Osteocyte (in vitro differentiated cells): ENCODE measurements at regions not wholly inside any gene's neighbourhood (a gene's known extent, or its start where the extent isn't known, plus 50 kb on each side); places are given as distances from the start of the nearest gene placed in this dataset.

Experiments used
- DNase-seq: peaks from one replicate; pipeline ENCODE4 v3.0.0; 2021; ENCODE audit warnings: mixed read lengths; ENCODE audit not compliant: unreplicated experiment; ENCODE audit errors: extremely low spot score
- H3K27ac Mint-ChIP-seq: one replicate; pipeline ENCODE4 v1.8.0; 2021; ENCODE audit warnings: mild to moderate bottlenecking, mixed read lengths; ENCODE audit not compliant: unreplicated experiment
- H3K27me3 Mint-ChIP-seq: one replicate; pipeline ENCODE4 v1.8.0; 2021; ENCODE audit warnings: mixed read lengths; ENCODE audit not compliant: unreplicated experiment
- H3K36me3 Mint-ChIP-seq: one replicate; pipeline ENCODE4 v1.8.0; 2021; ENCODE audit warnings: mixed read lengths; ENCODE audit not compliant: unreplicated experiment
- H3K4me1 Mint-ChIP-seq: one replicate; pipeline ENCODE4 v1.8.0; 2021; ENCODE audit warnings: mixed read lengths; ENCODE audit not compliant: unreplicated experiment
- H3K4me3 Mint-ChIP-seq: one replicate; pipeline ENCODE4 v1.8.0; 2021; ENCODE audit warnings: mild to moderate bottlenecking, moderate library complexity, mixed read lengths; ENCODE audit not compliant: unreplicated experiment
- H3K9me3 Mint-ChIP-seq: one replicate; pipeline ENCODE4 v1.8.0; 2021; ENCODE audit warnings: mixed read lengths; ENCODE audit not compliant: unreplicated experiment
- CTCF ChIP-seq: fragments of 200-600 bp; sonication (generic); IDR thresholded peaks from 2 replicates; pipeline ENCODE4 v1.5.0; 2021; ENCODE audit warnings: antibody characterized with exemption, mild to moderate bottlenecking, moderate library complexity

DNA sequence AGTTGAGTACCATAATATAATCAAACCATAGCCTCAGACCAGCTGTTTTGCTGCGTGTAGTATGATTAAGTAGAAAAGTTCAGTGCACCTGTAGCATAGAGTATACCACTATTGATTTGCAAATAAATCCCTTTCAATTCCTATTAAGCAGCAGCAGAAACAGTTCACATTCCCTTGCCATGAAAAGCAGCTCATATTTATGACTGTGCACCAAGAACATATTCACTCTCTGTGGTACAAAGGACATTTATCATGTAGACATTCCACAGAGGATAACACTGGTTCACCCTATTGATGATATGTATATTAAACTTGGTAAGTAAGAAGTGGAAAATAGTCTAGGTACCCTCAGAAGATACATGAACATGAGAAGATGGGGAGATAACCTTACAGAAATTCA is 1689.1 kb upstream of the CDH6 start:
- DNase-seq, result no peak
- Mint-ChIP-seq H3K27ac (no peak overlapping the region), H3K27me3 (no peaks in the 10 kb centered on the region), H3K36me3 (no peaks in the 10 kb centered on the region), H3K9me3 (peaks cover 4% of the 10 kb centered on the region), H3K4me3 (no peak overlapping the region), H3K4me1 (no peaks in the 10 kb centered on the region)
- TF ChIP-seq CTCF, result no peak

DNA sequence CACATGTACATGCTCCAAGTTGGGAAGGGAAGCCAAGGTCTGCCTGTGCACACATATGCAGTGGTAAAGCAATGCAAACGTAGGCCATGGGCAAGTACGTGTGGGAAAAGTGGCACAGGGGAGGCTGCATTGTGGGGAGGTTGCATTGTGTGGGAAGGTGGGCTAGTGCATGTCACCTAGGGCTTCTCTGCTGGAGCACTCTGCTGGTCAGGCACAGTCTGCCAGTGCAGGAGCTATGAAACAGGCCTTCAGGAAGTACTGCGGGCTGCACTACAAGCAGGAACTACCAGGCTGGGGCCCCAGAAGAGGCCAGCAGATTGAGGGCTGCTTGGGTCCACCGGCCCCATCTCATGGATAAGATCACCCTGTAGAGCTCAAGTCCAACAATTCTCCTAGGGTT is 1694.6 kb upstream of the CDH6 start:
- H3K27me3 Mint-ChIP-seq, result no peaks in the 10 kb centered on the region
- no peaks in the 10 kb centered on the region for H3K36me3 Mint-ChIP-seq
- H3K9me3 Mint-ChIP-seq, result peaks cover 45% of the 10 kb centered on the region
- H3K4me3 Mint-ChIP-seq, result no peak overlapping the region
- TF ChIP-seq CTCF, result no peak
- no peaks in the 10 kb centered on the region for H3K4me1 Mint-ChIP-seq
- H3K27ac Mint-ChIP-seq, result no peak overlapping the region
- DNase-seq, result no peak

DNA sequence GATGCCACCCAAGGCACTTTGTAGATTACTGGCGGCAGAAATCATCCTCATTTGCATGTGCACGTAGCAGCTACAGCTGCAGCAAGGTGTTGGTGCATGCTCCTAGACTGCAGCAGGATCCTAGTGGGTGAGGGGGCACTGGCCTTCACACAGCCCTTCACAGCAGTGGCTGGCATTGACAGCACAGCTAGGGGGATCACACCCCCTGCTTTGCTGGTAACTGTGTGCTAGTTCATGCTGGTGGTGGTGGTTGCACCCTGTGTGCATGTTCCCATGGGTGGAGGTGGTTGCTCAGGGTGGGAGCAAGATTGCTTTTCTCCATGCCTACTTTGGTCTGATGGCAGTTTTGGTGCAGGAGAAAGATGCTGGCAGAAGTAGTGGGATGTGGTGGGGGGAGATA is 1695.1 kb upstream of the CDH6 start:
- no peak for DNase-seq
- TF ChIP-seq CTCF, result no peak
- Mint-ChIP-seq H3K27ac (no peak overlapping the region), H3K4me3 (no peak overlapping the region), H3K9me3 (peaks cover 45% of the 10 kb centered on the region), H3K4me1 (no peaks in the 10 kb centered on the region), H3K27me3 (no peaks in the 10 kb centered on the region), H3K36me3 (no peaks in the 10 kb centered on the region)

GRCh38 chr5:29485333-29485732 is 1708.2 kb upstream of the CDH6 start:
- Mint-ChIP-seq H3K4me1 (no peaks in the 10 kb centered on the region), H3K4me3 (no peak overlapping the region), H3K36me3 (no peaks in the 10 kb centered on the region), H3K27ac (no peak overlapping the region), H3K27me3 (no peaks in the 10 kb centered on the region), H3K9me3 (peaks cover 7% of the 10 kb centered on the region)
- DNase-seq, result no peak
- TF ChIP-seq CTCF, result no peak

DNA sequence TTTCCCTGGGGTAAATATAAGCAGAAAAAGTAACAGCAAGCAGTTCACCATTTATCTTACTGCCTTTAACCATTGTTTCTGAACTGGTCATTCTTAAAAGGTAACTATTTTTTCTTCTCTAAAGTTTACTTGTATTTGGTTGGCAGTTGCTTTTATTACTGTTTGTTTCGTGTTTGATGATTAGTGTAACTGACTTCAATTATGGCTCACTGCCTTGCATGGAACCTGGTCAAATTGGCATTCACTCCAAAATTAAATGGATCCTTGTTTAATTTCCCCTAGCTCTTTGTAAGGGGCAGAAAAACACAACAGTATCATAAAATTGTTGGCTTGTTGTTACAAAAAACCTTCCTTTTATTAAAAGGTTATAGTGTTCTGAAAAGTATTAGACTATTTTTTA is 1723.9 kb upstream of the CDH6 start:
- H3K36me3 Mint-ChIP-seq, result no peaks in the 10 kb centered on the region
- no peaks in the 10 kb centered on the region for H3K27me3 Mint-ChIP-seq
- DNase-seq, result no peak
- no peak overlapping the region for H3K27ac Mint-ChIP-seq
- no peaks in the 10 kb centered on the region for H3K9me3 Mint-ChIP-seq
- TF ChIP-seq CTCF, result no peak
- no peaks in the 10 kb centered on the region for H3K4me1 Mint-ChIP-seq
- no peak overlapping the region for H3K4me3 Mint-ChIP-seq
